ENCODE measurements at regions not wholly inside any gene's neighbourhood (a gene's known extent, or its start where the extent isn't known, plus 50 kb on each side); places are given as distances from the start of the nearest gene placed in this dataset.

DNA sequence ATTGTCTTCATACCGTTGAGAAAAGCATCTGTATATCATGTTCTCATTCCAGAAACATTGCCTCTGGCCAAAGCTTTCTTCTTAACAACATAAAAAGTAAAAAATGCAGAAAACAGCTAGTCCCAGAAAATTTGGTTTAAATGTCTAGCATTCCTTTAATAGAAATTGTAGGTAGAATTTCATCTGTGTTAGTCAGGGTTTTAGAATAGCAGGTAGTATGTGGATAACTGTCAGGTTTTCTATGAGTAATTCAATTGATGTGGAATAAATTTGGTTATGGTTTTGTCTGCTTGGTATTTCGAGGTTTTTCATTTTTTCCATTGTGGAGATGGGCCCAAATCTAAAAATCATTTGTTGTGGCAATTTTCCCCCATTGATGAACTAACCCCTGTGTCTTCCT, 616.7 kb downstream of the KCNJ2 start:
- TF ChIP-seq, protein P1, sequence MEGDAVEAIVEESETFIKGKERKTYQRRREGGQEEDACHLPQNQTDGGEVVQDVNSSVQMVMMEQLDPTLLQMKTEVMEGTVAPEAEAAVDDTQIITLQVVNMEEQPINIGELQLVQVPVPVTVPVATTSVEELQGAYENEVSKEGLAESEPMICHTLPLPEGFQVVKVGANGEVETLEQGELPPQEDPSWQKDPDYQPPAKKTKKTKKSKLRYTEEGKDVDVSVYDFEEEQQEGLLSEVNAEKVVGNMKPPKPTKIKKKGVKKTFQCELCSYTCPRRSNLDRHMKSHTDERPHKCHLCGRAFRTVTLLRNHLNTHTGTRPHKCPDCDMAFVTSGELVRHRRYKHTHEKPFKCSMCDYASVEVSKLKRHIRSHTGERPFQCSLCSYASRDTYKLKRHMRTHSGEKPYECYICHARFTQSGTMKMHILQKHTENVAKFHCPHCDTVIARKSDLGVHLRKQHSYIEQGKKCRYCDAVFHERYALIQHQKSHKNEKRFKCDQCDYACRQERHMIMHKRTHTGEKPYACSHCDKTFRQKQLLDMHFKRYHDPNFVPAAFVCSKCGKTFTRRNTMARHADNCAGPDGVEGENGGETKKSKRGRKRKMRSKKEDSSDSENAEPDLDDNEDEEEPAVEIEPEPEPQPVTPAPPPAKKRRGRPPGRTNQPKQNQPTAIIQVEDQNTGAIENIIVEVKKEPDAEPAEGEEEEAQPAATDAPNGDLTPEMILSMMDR (conservative IDR thresholded peaks at IDR 0.05; ENCODE audit: low read depth, low read length), result no peak
- no peak for TF ChIP-seq EZH2 (IDR thresholded peaks at IDR 0.05; ENCODE audit: low read length, unreplicated experiment)
